H9 (cell line): ENCODE measurements at regions not wholly inside any gene's neighbourhood (a gene's known extent, or its start where the extent isn't known, plus 50 kb on each side); places are given as distances from the start of the nearest gene placed in this dataset.

ENCODE experiments used
- DNase-seq: peaks from one replicate; pipeline ENCODE4 v3.0.0-alpha.2; 2017
- H2AFZ ChIP-seq: one replicate; pipeline ENCODE4 v1.6.1; 2013; ENCODE audit warnings: mild to moderate bottlenecking, low read length, control low read depth, moderate library complexity
- H2AK5ac ChIP-seq: 2 replicates; pipeline ENCODE4 v1.6.1; 2013; ENCODE audit warnings: low read length, control low read depth, mixed read lengths; ENCODE audit not compliant: insufficient read length
- H2BK120ac ChIP-seq: one replicate; pipeline ENCODE4 v1.6.1; 2013; ENCODE audit warnings: low read depth, mild to moderate bottlenecking, low read length, control low read depth, inconsistent platforms; ENCODE audit not compliant: poor library complexity, severe bottlenecking
- H2BK12ac ChIP-seq: 2 replicates; pipeline ENCODE4 v1.6.1; 2013; ENCODE audit warnings: low read length, control low read depth, mixed read lengths, low read depth; ENCODE audit not compliant: insufficient read length
- H2BK15ac ChIP-seq: 2 replicates; pipeline ENCODE4 v1.6.1; 2013; ENCODE audit warnings: low read depth, low read length, control low read depth
- H2BK20ac ChIP-seq: one replicate; pipeline ENCODE4 v1.6.1; 2013; ENCODE audit warnings: low read depth, mild to moderate bottlenecking, low read length, control low read depth, inconsistent platforms; ENCODE audit not compliant: poor library complexity, severe bottlenecking
- H2BK5ac ChIP-seq: 2 replicates; pipeline ENCODE4 v1.6.1; 2013; ENCODE audit warnings: low read length, control low read depth, mixed read lengths; ENCODE audit not compliant: insufficient read length
- H3K14ac ChIP-seq: 2 replicates; pipeline ENCODE4 v1.6.1; 2013; ENCODE audit warnings: low read length, control low read depth; ENCODE audit not compliant: insufficient read depth
- H3K18ac ChIP-seq: 2 replicates; pipeline ENCODE4 v1.6.1; 2013; ENCODE audit warnings: low read depth, mild to moderate bottlenecking, mixed read lengths, low read length, control low read depth; ENCODE audit not compliant: insufficient read length
- H3K23ac ChIP-seq: 2 replicates; pipeline ENCODE4 v1.6.1; 2013; ENCODE audit warnings: low read length, control low read depth, mixed read lengths, low read depth; ENCODE audit not compliant: insufficient read length
- H3K23me2 ChIP-seq: 2 replicates; pipeline ENCODE4 v1.6.1; 2013; ENCODE audit warnings: low read depth, mild to moderate bottlenecking, mixed read lengths, low read length, control low read depth; ENCODE audit not compliant: insufficient read length, poor library complexity, severe bottlenecking
- H3K27ac ChIP-seq: 2 replicates; pipeline ENCODE4 v1.5.1; 2013; ENCODE audit warnings: low read length, control low read depth, mixed read lengths, low read depth; ENCODE audit not compliant: insufficient read length
- H3K27me3 ChIP-seq: 2 replicates; pipeline ENCODE4 v1.6.1; 2013; ENCODE audit warnings: low read length, control low read depth, inconsistent platforms; ENCODE audit not compliant: insufficient read depth
- H3K4ac ChIP-seq: 2 replicates; pipeline ENCODE4 v1.6.1; 2013; ENCODE audit warnings: low read depth, mild to moderate bottlenecking, control low read depth, inconsistent platforms, low read length, moderate library complexity
- H3K4me1 ChIP-seq: 2 replicates; pipeline ENCODE4 v1.6.1; 2013; ENCODE audit warnings: low read length, control low read depth, inconsistent platforms; ENCODE audit not compliant: insufficient read depth
- H3K4me2 ChIP-seq: 2 replicates; pipeline ENCODE4 v1.6.1; 2013; ENCODE audit warnings: low read length, control low read depth, mixed read lengths; ENCODE audit not compliant: insufficient read length, insufficient read depth
- H3K56ac ChIP-seq: 2 replicates; pipeline ENCODE4 v1.6.1; 2013; ENCODE audit warnings: low read depth, mild to moderate bottlenecking, mixed read lengths, low read length, control low read depth; ENCODE audit not compliant: insufficient read length
- H3K79me1 ChIP-seq: 2 replicates; pipeline ENCODE4 v1.6.1; 2013; ENCODE audit warnings: low read depth, mild to moderate bottlenecking, moderate library complexity, low read length, control low read depth, inconsistent platforms; ENCODE audit not compliant: insufficient read depth, poor library complexity, severe bottlenecking
- H3K79me2 ChIP-seq: 2 replicates; pipeline ENCODE4 v1.6.1; 2013; ENCODE audit warnings: low read length, control low read depth, inconsistent platforms; ENCODE audit not compliant: insufficient read depth
- H3K9ac ChIP-seq: 2 replicates; pipeline ENCODE4 v1.6.1; 2013; ENCODE audit warnings: low read length, control low read depth, mixed read lengths; ENCODE audit not compliant: insufficient read length; ENCODE audit errors: extremely low read depth
- H3K9me3 ChIP-seq: one replicate; pipeline ENCODE4 v1.6.1; 2013; ENCODE audit warnings: low read depth, low read length, inconsistent platforms; ENCODE audit not compliant: control insufficient read depth
- H3T11ph ChIP-seq: one replicate; pipeline ENCODE4 v1.6.1; 2013; ENCODE audit warnings: mild to moderate bottlenecking, low read length, control low read depth, inconsistent platforms
- H4K20me1 ChIP-seq: one replicate; pipeline ENCODE4 v1.6.1; 2013; ENCODE audit not compliant: control insufficient read depth, insufficient read length, insufficient read depth
- H4K5ac ChIP-seq: 2 replicates; pipeline ENCODE4 v1.6.1; 2013; ENCODE audit warnings: low read depth, mild to moderate bottlenecking, mixed read lengths, low read length, control low read depth; ENCODE audit not compliant: insufficient read length
- H4K8ac ChIP-seq: replicated peaks from 2 replicates; pipeline ENCODE4 v1.6.1; 2013; ENCODE audit warnings: low read length, control low read depth, mixed read lengths, low read depth; ENCODE audit not compliant: insufficient read length
- H4K91ac ChIP-seq: 2 replicates; pipeline ENCODE4 v1.6.1; 2013; ENCODE audit warnings: low read depth, mild to moderate bottlenecking, moderate library complexity, mixed read lengths, low read length, control low read depth; ENCODE audit not compliant: insufficient read length
- H3K27ac Mint-ChIP-seq, 3 experiments: 2 replicates in 2 of 3; 3 replicates in 1 of 3; pipeline ENCODE4 v1.8.0; 2020 to 2021; ENCODE audit warnings: mixed read lengths in 3 of 3, mild to moderate bottlenecking in 1 of 3, moderate library complexity in 1 of 3
- H3K27me3 Mint-ChIP-seq: 2 replicates; pipeline ENCODE4 v1.8.0; 2021; ENCODE audit warnings: low read depth, mild to moderate bottlenecking, moderate library complexity, mixed read lengths
- H3K36me3 Mint-ChIP-seq, 3 experiments: 2 replicates in 2 of 3; 3 replicates in 1 of 3; pipeline ENCODE4 v1.8.0; 2020 to 2021; ENCODE audit warnings: low read depth in 3 of 3, mixed read lengths in 3 of 3; ENCODE audit not compliant: insufficient read depth in 1 of 3
- H3K4me1 Mint-ChIP-seq, 2 experiments: 2 replicates each; pipeline ENCODE4 v1.8.0; 2020; ENCODE audit warnings: mixed read lengths in 2 of 2
- H3K4me3 Mint-ChIP-seq, 2 experiments: 2 replicates in 1 of 2; 3 replicates in 1 of 2; pipeline ENCODE4 v1.8.0; 2020 to 2021; ENCODE audit warnings: mild to moderate bottlenecking in 2 of 2, mixed read lengths in 2 of 2, moderate library complexity in 1 of 2
- H3K9me3 Mint-ChIP-seq, 2 experiments: 2 replicates in 1 of 2; 3 replicates in 1 of 2; pipeline ENCODE4 v1.8.0; 2020; ENCODE audit warnings: mild to moderate bottlenecking in 2 of 2, mixed read lengths in 2 of 2, moderate library complexity in 1 of 2
- CTCF ChIP-seq: fragments of 200-600 bp; sonication (generic); conservative IDR thresholded peaks from 3 replicates; pipeline ENCODE4 v1.8.0; 2021; ENCODE audit warnings: antibody characterized with exemption, mild to moderate bottlenecking
- whole genome bisulfite sequencing: extraction: QIAGEN DNeasy Blood & Tissue Kit; methylation state at CpG from one replicate; pipeline ENCODE4 v1.1.7; 2013; ENCODE audit warnings: missing lambda C conversion rate, low lambda C conversion rate, mixed read lengths; ENCODE audit not compliant: insufficient read length; ENCODE audit errors: extremely low coverage; 5-methylcytosine and 5-hydroxymethylcytosine counted together

- H3K36me3 Mint-ChIP-seq: peaks cover 0 to 22% (median 4%) of the 10 kb centered on the region in 3 experiments; a peak in 4 of 7 replicates
- H3K18ac ChIP-seq: no peak overlapping the region
- no peaks in the 10 kb centered on the region for H3K79me2 ChIP-seq
- H3K9me3 ChIP-seq: no peaks in the 10 kb centered on the region
- H4K5ac ChIP-seq: no peak overlapping the region
- no peak overlapping the region for H3T11ph ChIP-seq
- no peak overlapping the region for H3K4me2 ChIP-seq
- no peak overlapping the region for H4K91ac ChIP-seq
- no peaks in the 10 kb centered on the region for H3K79me1 ChIP-seq
- no peak overlapping the region for H2BK5ac ChIP-seq
- H3K56ac ChIP-seq: no peak overlapping the region
- no peaks in the 10 kb centered on the region for H3K4me1 ChIP-seq
- no peak overlapping the region for H3K4me3 Mint-ChIP-seq
- no peaks in the 10 kb centered on the region for H3K4me1 Mint-ChIP-seq
- no peak overlapping the region for H2AK5ac ChIP-seq
- no peak for DNase-seq
- H3K27ac Mint-ChIP-seq: no peak overlapping the region
- no peak overlapping the region for H3K27ac ChIP-seq
- H4K20me1 ChIP-seq: no peaks in the 10 kb centered on the region
- H3K27me3 ChIP-seq: no peaks in the 10 kb centered on the region
- no peak overlapping the region for H2BK12ac ChIP-seq
- H3K4ac ChIP-seq: no peak overlapping the region
- H4K8ac ChIP-seq: no peak overlapping the region
- no peak overlapping the region for H3K14ac ChIP-seq
- H3K9me3 Mint-ChIP-seq: peaks cover 2 to 11% of the 10 kb centered on the region in 2 experiments; a peak in 3 of 5 replicates
- H2BK20ac ChIP-seq: no peak overlapping the region
- no peak overlapping the region for H2AFZ ChIP-seq
- H2BK120ac ChIP-seq: no peak overlapping the region
- H3K23me2 ChIP-seq: no peaks in the 10 kb centered on the region
- no peak overlapping the region for H3K23ac ChIP-seq
- TF ChIP-seq CTCF: no peak
- H2BK15ac ChIP-seq: no peak overlapping the region
- no peak overlapping the region for H3K9ac ChIP-seq
- WGBS: no CpG with 5 or more reads among the region's 4 CpGs
- H3K27me3 Mint-ChIP-seq: no peaks in the 10 kb centered on the region
Observed at GRCh38 chr3:168859143-168859542, 763.4 kb upstream of the GOLIM4 start.
